Duodenal mucosa (tissue), 2 donors: ENCODE measurements at regions not wholly inside any gene's neighbourhood (a gene's known extent, or its start where the extent isn't known, plus 50 kb on each side); places are given as distances from the start of the nearest gene placed in this dataset.

Experiments
- H3K27ac ChIP-seq: one replicate; pipeline ENCODE4 v1.7.0; 2013; ENCODE audit warnings: low read depth, low read length
- H3K27me3 ChIP-seq, 2 donors: one replicate each; pipeline ENCODE4 v1.7.0; 2013; ENCODE audit warnings: low read length in 2 of 2, control low read depth in 1 of 2; ENCODE audit not compliant: insufficient read depth in 2 of 2, control insufficient read depth in 1 of 2
- H3K36me3 ChIP-seq, 2 donors: one replicate each; pipeline ENCODE4 v1.7.0; 2013; ENCODE audit warnings: low read length in 2 of 2, control low read depth in 1 of 2; ENCODE audit not compliant: insufficient read depth in 2 of 2, control insufficient read depth in 1 of 2
- H3K4me1 ChIP-seq, 2 donors: one replicate each; pipeline ENCODE4 v1.7.0; 2013; ENCODE audit warnings: low read length in 2 of 2, control low read depth in 1 of 2; ENCODE audit not compliant: insufficient read depth in 2 of 2, control insufficient read depth in 1 of 2
- H3K4me3 ChIP-seq, 2 donors: one replicate each; pipeline ENCODE4 v1.7.0; 2013; ENCODE audit warnings: low read length in 2 of 2, low read depth in 1 of 2
- H3K9ac ChIP-seq, 2 donors: one replicate each; pipeline ENCODE4 v1.7.0; 2013; ENCODE audit warnings: low read length in 2 of 2, low read depth in 1 of 2
- H3K9me3 ChIP-seq, 2 donors: one replicate each; pipeline ENCODE4 v1.7.0; 2013; ENCODE audit warnings: low read length in 2 of 2, control low read depth in 1 of 2; ENCODE audit not compliant: control insufficient read depth in 1 of 2

- Histone ChIP-seq H3K9ac (no peak overlapping the region), H3K27me3 (peaks cover 3 to 5% of the 10 kb centered on the region in 2 donors), H3K9me3 (no peaks in the 10 kb centered on the region), H3K4me1 (no peaks in the 10 kb centered on the region), H3K27ac (no peak overlapping the region), H3K36me3 (no peaks in the 10 kb centered on the region), H3K4me3 (no peak overlapping the region)
Measured at GRCh38 chr17:56688151-56688550, 94.7 kb downstream of the NOG start.

GRCh38 chr17:56690441-56691291 is 97.2 kb downstream of the NOG start:
- Histone ChIP-seq H3K27ac (no peak overlapping the region), H3K36me3 (no peaks in the 10 kb centered on the region), H3K4me1 (no peaks in the 10 kb centered on the region), H3K4me3 (no peak overlapping the region), H3K27me3 (no peaks in the 10 kb centered on the region), H3K9ac (no peak overlapping the region), H3K9me3 (no peaks in the 10 kb centered on the region)

- Histone ChIP-seq H3K4me1 (peaks cover 0 to 5% of the 10 kb centered on the region in 2 donors), H3K27me3 (no peaks in the 10 kb centered on the region), H3K9me3 (no peaks in the 10 kb centered on the region), H3K4me3 (no peak overlapping the region), H3K27ac (no peak overlapping the region), H3K36me3 (no peaks in the 10 kb centered on the region), H3K9ac (no peak overlapping the region)
Measured at GRCh38 chr17:56694825-56695224, 101.3 kb downstream of the NOG start.

GRCh38 chr17:56697190-56697589 is 103.7 kb downstream of the NOG start:
- Histone ChIP-seq H3K27ac (no peak overlapping the region), H3K4me3 (no peak overlapping the region), H3K9ac (no peak overlapping the region), H3K4me1 (peaks cover 0 to 5% of the 10 kb centered on the region in 2 donors), H3K36me3 (no peaks in the 10 kb centered on the region), H3K9me3 (no peaks in the 10 kb centered on the region), H3K27me3 (no peaks in the 10 kb centered on the region)

- Histone ChIP-seq H3K27ac (no peak overlapping the region), H3K36me3 (no peaks in the 10 kb centered on the region), H3K9ac (no peak overlapping the region)
Measured at GRCh38 chr17:56699186-56699894, 105.8 kb downstream of the NOG start.

GRCh38 chr17:56700919-56701420 is 107.5 kb downstream of the NOG start:
- H3K9me3 ChIP-seq = no peaks in the 10 kb centered on the region
- no peak overlapping the region for H3K9ac ChIP-seq
- H3K36me3 ChIP-seq = no peaks in the 10 kb centered on the region
- H3K4me3 ChIP-seq = no peak overlapping the region
- no peak overlapping the region for H3K27ac ChIP-seq
- peaks cover 0 to 5% of the 10 kb centered on the region in 2 donors for H3K4me1 ChIP-seq
- no peaks in the 10 kb centered on the region for H3K27me3 ChIP-seq

More at GRCh38 chr17:56699186-56699894, 105.8 kb downstream of the NOG start:
- Histone ChIP-seq H3K4me1 (peaks cover 0 to 5% of the 10 kb centered on the region in 2 donors), H3K9me3 (no peaks in the 10 kb centered on the region), H3K27me3 (no peaks in the 10 kb centered on the region), H3K4me3 (no peak overlapping the region)

- H3K36me3 ChIP-seq = no peaks in the 10 kb centered on the region
- no peak overlapping the region for H3K9ac ChIP-seq
- H3K4me3 ChIP-seq = no peak overlapping the region
- H3K27me3 ChIP-seq = peaks cover 0 to 6% of the 10 kb centered on the region in 2 donors
- no peaks in the 10 kb centered on the region for H3K9me3 ChIP-seq
- no peaks in the 10 kb centered on the region for H3K4me1 ChIP-seq
- no peak overlapping the region for H3K27ac ChIP-seq
Measured at GRCh38 chr17:56707312-56708219, 114.1 kb downstream of the NOG start.

- Histone ChIP-seq H3K4me3 (no peak overlapping the region), H3K27me3 (peaks cover 0 to 6% of the 10 kb centered on the region in 2 donors), H3K9me3 (no peaks in the 10 kb centered on the region), H3K36me3 (no peaks in the 10 kb centered on the region), H3K27ac (no peak overlapping the region), H3K9ac (no peak overlapping the region), H3K4me1 (no peaks in the 10 kb centered on the region)
Measured at GRCh38 chr17:56708220-56708558, 114.7 kb downstream of the NOG start.

GRCh38 chr17:56708670-56709410 is 115.3 kb downstream of the NOG start:
- Histone ChIP-seq H3K36me3 (no peaks in the 10 kb centered on the region), H3K9me3 (no peaks in the 10 kb centered on the region), H3K4me3 (no peak overlapping the region), H3K27ac (no peak overlapping the region), H3K9ac (no peak overlapping the region), H3K4me1 (no peaks in the 10 kb centered on the region), H3K27me3 (peaks cover 0 to 6% of the 10 kb centered on the region in 2 donors)
